ENCODE measurements at regions not wholly inside any gene's neighbourhood (a gene's known extent, or its start where the extent isn't known, plus 50 kb on each side); places are given as distances from the start of the nearest gene placed in this dataset.

DNA sequence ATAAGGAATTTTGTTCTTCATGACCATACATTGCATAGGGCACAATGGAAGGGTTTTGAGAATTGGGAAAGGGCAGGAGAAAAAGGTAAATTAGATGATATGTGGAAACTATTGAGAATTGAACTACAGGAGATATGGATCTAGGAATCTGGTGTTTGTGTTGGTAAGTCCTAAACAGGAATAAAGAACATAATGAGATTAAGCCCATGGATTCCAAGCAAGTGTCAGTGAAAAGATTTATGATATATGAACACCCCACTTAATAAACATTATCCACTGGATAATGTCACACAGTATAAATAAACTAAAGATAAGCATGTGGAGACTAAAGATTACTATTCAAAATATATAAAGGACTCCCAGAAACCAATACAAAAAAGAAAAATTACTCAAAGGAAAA is 98.2 kb downstream of the TNFSF18 start:
- H3K4me3 Mint-ChIP-seq, result no peak overlapping the region
- no peak for DNase-seq

DNA sequence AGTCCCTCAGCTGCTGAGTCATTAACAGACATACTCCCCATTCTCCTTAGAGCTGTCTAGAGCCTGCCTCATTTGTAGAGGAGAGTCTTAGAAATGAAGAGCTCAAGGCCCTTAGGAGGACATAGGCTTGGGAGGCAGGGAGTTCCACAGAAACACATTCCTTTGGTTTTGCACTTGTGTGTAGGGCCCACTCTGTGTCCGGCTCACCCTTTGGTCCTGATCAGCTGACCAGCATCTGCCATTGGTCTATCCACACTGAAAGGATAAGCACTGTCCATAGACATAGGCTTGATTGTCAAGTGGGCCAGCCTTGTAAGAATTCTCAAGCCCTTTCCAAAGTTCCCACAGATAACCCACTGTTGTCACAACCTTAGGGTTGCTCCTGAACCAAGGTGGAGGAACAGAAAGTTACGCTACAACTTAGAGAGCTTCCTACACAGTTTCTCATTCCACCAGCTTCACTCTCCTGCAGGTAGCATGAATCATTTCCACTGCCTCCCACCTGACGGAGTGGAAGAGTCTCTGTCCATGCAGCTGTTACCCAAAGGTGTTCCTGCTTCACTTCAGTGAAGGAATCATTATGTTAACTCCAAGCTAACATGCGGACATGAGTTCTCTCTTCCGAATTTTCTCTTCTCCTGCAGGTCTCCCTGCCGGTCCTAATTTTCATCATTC is 96.1 kb downstream of the TNFSF18 start:
- H3K27me3 Mint-ChIP-seq (ENCODE audit: low read depth, poor library complexity), result no peaks in the 10 kb centered on the region
- no peaks in the 10 kb centered on the region for H3K4me1 Mint-ChIP-seq
- no peaks in the 10 kb centered on the region for H3K36me3 Mint-ChIP-seq (ENCODE audit: low read depth)
- no peak for TF ChIP-seq CTCF (IDR thresholded peaks at IDR 0.05)
- no peak overlapping the region for H3K27ac Mint-ChIP-seq
- no peaks in the 10 kb centered on the region for H3K9me3 Mint-ChIP-seq
- no peak for DNase-seq
- H3K4me3 Mint-ChIP-seq, result no peak overlapping the region

More for the DNA sequence above, 98.2 kb downstream of the TNFSF18 start:
- H3K4me1 Mint-ChIP-seq, result no peaks in the 10 kb centered on the region
- no peak overlapping the region for H3K27ac Mint-ChIP-seq
- no peaks in the 10 kb centered on the region for H3K27me3 Mint-ChIP-seq (ENCODE audit: low read depth, poor library complexity)
- H3K9me3 Mint-ChIP-seq, result no peaks in the 10 kb centered on the region
- H3K36me3 Mint-ChIP-seq (ENCODE audit: low read depth), result no peaks in the 10 kb centered on the region
- no peak for TF ChIP-seq CTCF (IDR thresholded peaks at IDR 0.05)

GRCh38 chr1:172955161-172955815 is 95.5 kb downstream of the TNFSF18 start:
- TF ChIP-seq CTCF (IDR thresholded peaks at IDR 0.05), result no peak
- H3K9me3 Mint-ChIP-seq, result no peaks in the 10 kb centered on the region
- H3K36me3 Mint-ChIP-seq (ENCODE audit: low read depth), result no peaks in the 10 kb centered on the region
- no peaks in the 10 kb centered on the region for H3K4me1 Mint-ChIP-seq
- H3K27me3 Mint-ChIP-seq (ENCODE audit: low read depth, poor library complexity), result no peaks in the 10 kb centered on the region
- DNase-seq, result no peak
- no peak overlapping the region for H3K4me3 Mint-ChIP-seq
- no peak overlapping the region for H3K27ac Mint-ChIP-seq

DNA sequence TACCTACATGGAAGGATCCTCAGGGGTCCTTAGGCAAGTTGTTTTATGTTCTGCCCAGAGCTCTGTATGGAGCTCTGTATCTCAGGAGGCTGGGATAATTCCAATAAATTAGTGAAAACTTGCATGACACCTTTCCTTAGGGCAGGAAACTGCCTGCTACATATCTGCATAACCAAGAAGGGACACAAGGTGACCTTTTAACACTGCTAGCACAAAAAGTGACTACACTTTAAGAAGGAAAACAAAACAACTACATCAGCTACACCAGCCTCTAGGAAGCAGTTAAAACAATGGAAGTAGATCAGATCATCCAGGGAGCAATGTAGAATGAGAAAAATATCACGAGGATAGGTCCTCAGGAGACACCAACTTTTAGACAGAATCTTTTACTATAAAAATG is 93.9 kb downstream of the TNFSF18 start:
- Mint-ChIP-seq H3K27me3 (ENCODE audit: low read depth, poor library complexity) (no peaks in the 10 kb centered on the region), H3K4me1 (no peaks in the 10 kb centered on the region), H3K9me3 (no peaks in the 10 kb centered on the region), H3K36me3 (ENCODE audit: low read depth) (no peaks in the 10 kb centered on the region), H3K27ac (no peak overlapping the region), H3K4me3 (no peak overlapping the region)
- no peak for TF ChIP-seq CTCF (IDR thresholded peaks at IDR 0.05)
- DNase-seq, result no peak

GRCh38 chr1:172957491-172957890 is 93.2 kb downstream of the TNFSF18 start:
- Mint-ChIP-seq H3K9me3 (no peaks in the 10 kb centered on the region), H3K36me3 (ENCODE audit: low read depth) (no peaks in the 10 kb centered on the region)

More at GRCh38 chr1:172957491-172957890, 93.2 kb downstream of the TNFSF18 start:
- no peaks in the 10 kb centered on the region for H3K4me1 Mint-ChIP-seq
- H3K27ac Mint-ChIP-seq, result no peak overlapping the region
- H3K27me3 Mint-ChIP-seq (ENCODE audit: low read depth, poor library complexity), result no peaks in the 10 kb centered on the region
- H3K4me3 Mint-ChIP-seq, result no peak overlapping the region
- TF ChIP-seq CTCF (IDR thresholded peaks at IDR 0.05), result no peak
- no peak for DNase-seq

Measured in nephron progenitor cell (in vitro differentiated cells).